GM23338 (cell line): ENCODE measurements at regions not wholly inside any gene's neighbourhood (a gene's known extent, or its start where the extent isn't known, plus 50 kb on each side); places are given as distances from the start of the nearest gene placed in this dataset.

Experiments
- ATAC-seq: fragments of 200-7000 bp; cut with Tn5 transposase; 3 replicates; pipeline ENCODE4 v1.9.1; 2020
- DNase-seq: peaks from one replicate; pipeline ENCODE4 v3.0.0-alpha.2; 2015; ENCODE audit warnings: low spot score
- H2AFZ ChIP-seq: fragments of 200-600 bp; sonication (generic); 2 replicates; pipeline ENCODE4 v1.8.0; 2016; ENCODE audit warnings: antibody characterized with exemption, mild to moderate bottlenecking, moderate library complexity
- H3F3A ChIP-seq: fragments of 200-600 bp; sonication (generic); replicated peaks from 2 replicates; pipeline ENCODE4 v1.8.0; 2017; ENCODE audit warnings: antibody characterized with exemption, mixed run types, low read depth
- H3K27ac ChIP-seq: fragments of 200-600 bp; sonication (generic); 2 replicates; pipeline ENCODE4 v1.6.1; 2016; ENCODE audit warnings: low read depth
- H3K27me3 ChIP-seq: fragments of 200-600 bp; sonication (generic); 2 replicates; pipeline ENCODE4 v1.8.0; 2016; ENCODE audit warnings: mild to moderate bottlenecking, mixed run types, moderate library complexity; ENCODE audit not compliant: insufficient read depth
- H3K36me3 ChIP-seq: fragments of 200-600 bp; sonication (generic); 2 replicates; pipeline ENCODE4 v1.8.0; 2016; ENCODE audit warnings: mild to moderate bottlenecking; ENCODE audit not compliant: insufficient read depth
- H3K4me1 ChIP-seq: fragments of 200-600 bp; sonication (generic); 2 replicates; pipeline ENCODE4 v1.8.0; 2016; ENCODE audit warnings: mild to moderate bottlenecking, moderate library complexity; ENCODE audit not compliant: insufficient read depth
- H3K4me2 ChIP-seq: fragments of 200-600 bp; sonication (generic); 2 replicates; pipeline ENCODE4 v1.7.1; 2017; ENCODE audit warnings: mixed run types
- H3K4me3 ChIP-seq: fragments of 200-600 bp; sonication (generic); 2 replicates; pipeline ENCODE4 v1.6.1; 2016; ENCODE audit warnings: mixed run types
- H3K79me2 ChIP-seq: fragments of 200-600 bp; sonication (generic); replicated peaks from 2 replicates; pipeline ENCODE4 v1.8.0; 2017; ENCODE audit warnings: mild to moderate bottlenecking; ENCODE audit not compliant: insufficient read depth
- H3K9me2 ChIP-seq: fragments of 200-600 bp; sonication (generic); 2 replicates; pipeline ENCODE4 v1.8.0; 2017; ENCODE audit not compliant: insufficient read depth
- H4K20me1 ChIP-seq: fragments of 200-600 bp; sonication (generic); replicated peaks from 2 replicates; pipeline ENCODE4 v1.8.0; 2017; ENCODE audit warnings: mild to moderate bottlenecking; ENCODE audit not compliant: insufficient read depth
- H3K27ac Mint-ChIP-seq: 2 replicates; pipeline ENCODE4 v1.8.0; 2020; ENCODE audit warnings: inconsistent platforms, mild to moderate bottlenecking, moderate library complexity, mixed read lengths
- H3K27me3 Mint-ChIP-seq: 3 replicates; pipeline ENCODE4 v1.8.0; 2022; ENCODE audit warnings: low read depth, mild to moderate bottlenecking, moderate library complexity, mixed read lengths, inconsistent platforms; ENCODE audit not compliant: insufficient read depth, poor library complexity
- H3K36me3 Mint-ChIP-seq: 3 replicates; pipeline ENCODE4 v1.8.0; 2021; ENCODE audit warnings: low read depth, mild to moderate bottlenecking, inconsistent platforms, moderate library complexity, mixed read lengths
- H3K4me1 Mint-ChIP-seq: 3 replicates; pipeline ENCODE4 v1.8.0; 2020; ENCODE audit warnings: mild to moderate bottlenecking, inconsistent platforms, mixed read lengths
- H3K4me3 Mint-ChIP-seq: 3 replicates; pipeline ENCODE4 v1.8.0; 2021; ENCODE audit warnings: moderate library complexity, mild to moderate bottlenecking, inconsistent platforms, mixed read lengths
- H3K9me3 Mint-ChIP-seq: 3 replicates; pipeline ENCODE4 v1.8.0; 2020; ENCODE audit warnings: moderate library complexity, mild to moderate bottlenecking, inconsistent platforms, mixed read lengths
- CREB1 ChIP-seq: fragments of 250-450 bp; sonication (Bioruptor Pico); IDR thresholded peaks from 2 replicates; pipeline ENCODE4 v1.5.0; 2020; ENCODE audit warnings: low read depth, mild to moderate bottlenecking, moderate library complexity
- CTCF ChIP-seq, 2 experiments: fragments of 200-600 bp in 1 of 2; sonication (generic) in 1 of 2; conservative IDR thresholded peaks; 2 replicates each; pipeline versions ENCODE4 v1.5.1 to v1.6.1; 2016 to 2017; ENCODE audit warnings: antibody characterized with exemption in 2 of 2, low read depth in 2 of 2, mild to moderate bottlenecking in 2 of 2, moderate library complexity in 1 of 2
- ETS1 ChIP-seq: IDR thresholded peaks from 2 replicates; pipeline ENCODE4 v1.6.1; 2016; ENCODE audit warnings: antibody characterized with exemption
- EZH2 ChIP-seq: fragments of 200-600 bp; sonication (generic); IDR thresholded peaks from one replicate; pipeline ENCODE4 v1.8.0; 2017; ENCODE audit warnings: antibody characterized with exemption, mild to moderate bottlenecking, low read depth; ENCODE audit not compliant: unreplicated experiment
- EZH2phosphoT487 ChIP-seq: fragments of 200-600 bp; sonication (generic); IDR thresholded peaks from one replicate; pipeline ENCODE4 v1.8.1; 2018; ENCODE audit warnings: antibody characterized with exemption; ENCODE audit not compliant: unreplicated experiment
- JUNB ChIP-seq: IDR thresholded peaks from one replicate; pipeline ENCODE4 v1.6.1; 2016; ENCODE audit warnings: antibody characterized with exemption; ENCODE audit not compliant: unreplicated experiment
- NANOG ChIP-seq: IDR thresholded peaks from 2 replicates; pipeline ENCODE4 v1.6.1; 2016; ENCODE audit warnings: antibody characterized with exemption, borderline replicate concordance
- POLR2AphosphoS5 ChIP-seq: IDR thresholded peaks from 2 replicates; pipeline ENCODE4 v1.6.1; 2016; ENCODE audit warnings: antibody characterized with exemption, low read depth
- STAT1 ChIP-seq: IDR thresholded peaks from one replicate; pipeline ENCODE4 v1.6.1; 2016; ENCODE audit warnings: antibody characterized with exemption; ENCODE audit not compliant: unreplicated experiment
- ZNF331 ChIP-seq: fragments of 250-450 bp; sonication (Bioruptor Pico); IDR thresholded peaks from 2 replicates; pipeline ENCODE4 v1.5.0; 2020; ENCODE audit warnings: low read depth, mild to moderate bottlenecking, moderate library complexity
- ZNF462 ChIP-seq: fragments of 250-450 bp; sonication (Bioruptor Pico); IDR thresholded peaks from 2 replicates; pipeline ENCODE4 v1.5.0; 2020; ENCODE audit warnings: mild to moderate bottlenecking, moderate library complexity

GRCh38 chr4:126679303-126679702 is 953.5 kb upstream of the INTU start:
- Mint-ChIP-seq H3K27me3 (peaks cover 1% of the 10 kb centered on the region), H3K4me3 (no peak overlapping the region), H3K27ac (no peak overlapping the region), H3K9me3 (no peaks in the 10 kb centered on the region), H3K4me1 (no peaks in the 10 kb centered on the region), H3K36me3 (no peaks in the 10 kb centered on the region)
- ATAC-seq (no peak), DNase-seq (no peak)
- Histone ChIP-seq H3K79me2 (no peaks in the 10 kb centered on the region), H3K27me3 (no peaks in the 10 kb centered on the region), H3K27ac (no peak overlapping the region), H4K20me1 (no peaks in the 10 kb centered on the region), H3K4me2 (no peak overlapping the region), H2AFZ (no peak overlapping the region), H3K4me3 (no peak overlapping the region), H3K9me2 (no peaks in the 10 kb centered on the region), H3F3A (no peaks in the 10 kb centered on the region), H3K4me1 (no peaks in the 10 kb centered on the region), H3K36me3 (no peaks in the 10 kb centered on the region)
- TF ChIP-seq EZH2phosphoT487 (no peak), EZH2 (no peak), STAT1 (no peak), NANOG (no peak), ETS1 (no peak), CTCF (conservative IDR thresholded peaks at IDR 0.05; ENCODE audit: low read depth in 2 of 2) (no peak), POLR2AphosphoS5 (no peak), ZNF331 (no peak), JUNB (no peak)

GRCh38 chr4:126682250-126682649 is 950.5 kb upstream of the INTU start:
- Histone ChIP-seq H3K9me2 (no peaks in the 10 kb centered on the region), H4K20me1 (no peaks in the 10 kb centered on the region), H3K36me3 (no peaks in the 10 kb centered on the region), H3K27ac (no peak overlapping the region), H3K27me3 (no peaks in the 10 kb centered on the region), H3K4me1 (no peaks in the 10 kb centered on the region), H3K4me2 (no peak overlapping the region), H2AFZ (no peak overlapping the region), H3F3A (no peaks in the 10 kb centered on the region), H3K79me2 (no peaks in the 10 kb centered on the region), H3K4me3 (no peak overlapping the region)
- H3K9me3 Mint-ChIP-seq, result no peaks in the 10 kb centered on the region
- H3K4me1 Mint-ChIP-seq, result no peaks in the 10 kb centered on the region
- DNase-seq, result no peak
- H3K36me3 Mint-ChIP-seq, result no peaks in the 10 kb centered on the region
- no peak for ATAC-seq
- no peak overlapping the region for H3K4me3 Mint-ChIP-seq
- H3K27ac Mint-ChIP-seq, result no peak overlapping the region
- H3K27me3 Mint-ChIP-seq, result peaks cover 1% of the 10 kb centered on the region
- TF ChIP-seq ZNF462 (CRISPR knock-in tag) (no peak), CREB1 (no peak), STAT1 (no peak), CTCF (conservative IDR thresholded peaks at IDR 0.05; ENCODE audit: low read depth in 2 of 2) (no peak), POLR2AphosphoS5 (no peak)
